ENCODE measurements at regions not wholly inside any gene's neighbourhood (a gene's known extent, or its start where the extent isn't known, plus 50 kb on each side); places are given as distances from the start of the nearest gene placed in this dataset.

DNA sequence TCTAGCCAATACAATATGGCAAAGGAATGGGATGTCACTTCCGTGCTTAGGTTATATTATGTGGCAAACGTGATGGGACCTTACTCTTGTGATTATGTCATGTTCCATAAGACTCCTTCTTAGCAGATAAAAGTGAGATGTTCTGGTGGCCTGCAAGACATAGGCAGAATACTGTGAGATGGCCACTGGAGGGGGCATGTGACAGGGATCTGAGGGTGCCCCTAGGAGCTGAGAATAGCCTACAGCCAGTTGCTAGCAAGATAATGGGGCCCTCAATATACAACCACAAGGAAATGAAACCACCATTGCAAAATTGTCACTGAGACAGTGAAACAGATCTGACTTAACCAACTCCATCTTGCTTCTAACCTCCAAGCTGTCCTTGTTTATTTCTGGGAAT, 151.4 kb upstream of the SSTR1 start:
- no peak for TF ChIP-seq POLR2A (IDR thresholded peaks at IDR 0.05)
- TF ChIP-seq, protein P1, sequence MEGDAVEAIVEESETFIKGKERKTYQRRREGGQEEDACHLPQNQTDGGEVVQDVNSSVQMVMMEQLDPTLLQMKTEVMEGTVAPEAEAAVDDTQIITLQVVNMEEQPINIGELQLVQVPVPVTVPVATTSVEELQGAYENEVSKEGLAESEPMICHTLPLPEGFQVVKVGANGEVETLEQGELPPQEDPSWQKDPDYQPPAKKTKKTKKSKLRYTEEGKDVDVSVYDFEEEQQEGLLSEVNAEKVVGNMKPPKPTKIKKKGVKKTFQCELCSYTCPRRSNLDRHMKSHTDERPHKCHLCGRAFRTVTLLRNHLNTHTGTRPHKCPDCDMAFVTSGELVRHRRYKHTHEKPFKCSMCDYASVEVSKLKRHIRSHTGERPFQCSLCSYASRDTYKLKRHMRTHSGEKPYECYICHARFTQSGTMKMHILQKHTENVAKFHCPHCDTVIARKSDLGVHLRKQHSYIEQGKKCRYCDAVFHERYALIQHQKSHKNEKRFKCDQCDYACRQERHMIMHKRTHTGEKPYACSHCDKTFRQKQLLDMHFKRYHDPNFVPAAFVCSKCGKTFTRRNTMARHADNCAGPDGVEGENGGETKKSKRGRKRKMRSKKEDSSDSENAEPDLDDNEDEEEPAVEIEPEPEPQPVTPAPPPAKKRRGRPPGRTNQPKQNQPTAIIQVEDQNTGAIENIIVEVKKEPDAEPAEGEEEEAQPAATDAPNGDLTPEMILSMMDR (IDR thresholded peaks at IDR 0.05), result no peak
